ENCODE measurements at regions not wholly inside any gene's neighbourhood (a gene's known extent, or its start where the extent isn't known, plus 50 kb on each side); places are given as distances from the start of the nearest gene placed in this dataset.

DNA sequence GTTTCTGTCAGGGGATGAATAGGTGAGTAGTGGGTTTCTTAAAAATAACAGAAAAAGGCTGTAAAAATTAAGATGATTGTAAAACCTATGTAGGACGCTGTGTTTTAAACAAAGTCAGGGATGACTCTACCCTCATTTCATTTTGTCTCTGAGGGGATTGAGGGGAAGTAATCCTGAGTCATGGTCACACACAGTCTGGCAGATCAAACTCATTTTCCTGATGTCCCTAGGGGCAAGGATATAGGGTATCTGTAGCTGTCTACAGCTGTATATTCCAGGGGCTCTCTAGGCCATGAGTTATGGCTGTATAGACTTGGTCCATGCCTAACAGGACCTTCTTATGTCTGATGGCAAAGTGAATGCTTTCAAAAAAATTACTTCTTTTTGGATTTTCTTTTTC lies 421.1 kb downstream of the PDCD6IP start:
- H3K4me3 ChIP-seq (ENCODE audit: low read depth, low read length) = no peak overlapping the region
- no peak for DNase-seq (ENCODE audit: low read depth)
- TF ChIP-seq, protein P1, sequence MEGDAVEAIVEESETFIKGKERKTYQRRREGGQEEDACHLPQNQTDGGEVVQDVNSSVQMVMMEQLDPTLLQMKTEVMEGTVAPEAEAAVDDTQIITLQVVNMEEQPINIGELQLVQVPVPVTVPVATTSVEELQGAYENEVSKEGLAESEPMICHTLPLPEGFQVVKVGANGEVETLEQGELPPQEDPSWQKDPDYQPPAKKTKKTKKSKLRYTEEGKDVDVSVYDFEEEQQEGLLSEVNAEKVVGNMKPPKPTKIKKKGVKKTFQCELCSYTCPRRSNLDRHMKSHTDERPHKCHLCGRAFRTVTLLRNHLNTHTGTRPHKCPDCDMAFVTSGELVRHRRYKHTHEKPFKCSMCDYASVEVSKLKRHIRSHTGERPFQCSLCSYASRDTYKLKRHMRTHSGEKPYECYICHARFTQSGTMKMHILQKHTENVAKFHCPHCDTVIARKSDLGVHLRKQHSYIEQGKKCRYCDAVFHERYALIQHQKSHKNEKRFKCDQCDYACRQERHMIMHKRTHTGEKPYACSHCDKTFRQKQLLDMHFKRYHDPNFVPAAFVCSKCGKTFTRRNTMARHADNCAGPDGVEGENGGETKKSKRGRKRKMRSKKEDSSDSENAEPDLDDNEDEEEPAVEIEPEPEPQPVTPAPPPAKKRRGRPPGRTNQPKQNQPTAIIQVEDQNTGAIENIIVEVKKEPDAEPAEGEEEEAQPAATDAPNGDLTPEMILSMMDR (conservative IDR thresholded peaks at IDR 0.05; ENCODE audit: low read depth, low read length) = no peak

DNA sequence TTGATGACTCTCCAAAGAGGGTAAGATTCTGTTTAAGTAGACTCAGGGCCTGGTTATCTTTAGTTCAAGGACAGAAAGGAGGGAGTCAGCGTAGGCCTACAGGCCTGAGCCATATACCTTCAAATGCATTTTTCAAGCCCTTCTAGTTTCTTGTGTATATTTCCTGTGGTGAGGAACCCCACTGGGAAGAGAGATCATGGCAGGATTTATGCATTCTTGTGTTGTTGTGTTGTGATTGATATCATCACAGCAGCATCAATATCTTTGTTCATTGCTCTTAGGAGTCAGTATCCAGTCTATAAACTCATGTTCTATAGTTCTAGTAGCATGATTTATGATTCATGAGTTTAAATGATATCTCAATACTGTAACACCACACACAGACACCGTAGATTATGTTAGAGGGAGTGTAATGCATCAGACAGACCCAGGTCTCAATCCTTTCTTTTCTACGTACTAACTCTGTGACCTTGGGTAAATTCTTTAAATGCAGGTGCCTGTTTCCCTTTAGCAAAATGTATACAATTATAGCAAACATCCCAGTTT lies 427.5 kb downstream of the PDCD6IP start:
- H3K4me3 ChIP-seq (ENCODE audit: low read depth, low read length) = no peak overlapping the region

DNA sequence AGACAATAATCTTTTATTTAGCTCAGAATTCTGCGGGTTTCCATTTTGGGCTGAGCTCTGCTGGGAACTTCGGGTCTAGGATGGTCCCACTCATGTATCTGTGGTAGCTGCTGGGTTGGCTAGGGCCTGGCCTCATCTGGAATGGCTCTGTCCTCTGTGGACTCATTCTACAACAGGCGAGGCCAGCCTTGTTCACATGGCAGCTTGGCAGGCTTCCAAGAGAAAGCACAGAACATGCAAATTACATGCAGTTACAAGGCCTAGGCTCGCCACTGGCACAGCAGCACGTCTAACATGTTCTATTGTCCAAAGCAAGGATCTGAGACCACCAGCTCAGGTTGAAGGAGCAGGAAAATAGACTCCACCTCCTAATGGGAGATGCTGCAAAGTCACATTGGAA lies 431.4 kb downstream of the PDCD6IP start:
- H3K4me3 ChIP-seq (ENCODE audit: low read depth, low read length) = no peak overlapping the region
- no peak for DNase-seq (ENCODE audit: low read depth)
- TF ChIP-seq, protein P1 (conservative IDR thresholded peaks at IDR 0.05; ENCODE audit: low read depth, low read length) = no peak

More for the DNA sequence above, 427.5 kb downstream of the PDCD6IP start:
- TF ChIP-seq, protein P1 (conservative IDR thresholded peaks at IDR 0.05; ENCODE audit: low read depth, low read length) = no peak
- peak; percentile 56 for DNase-seq (ENCODE audit: low read depth)

DNA sequence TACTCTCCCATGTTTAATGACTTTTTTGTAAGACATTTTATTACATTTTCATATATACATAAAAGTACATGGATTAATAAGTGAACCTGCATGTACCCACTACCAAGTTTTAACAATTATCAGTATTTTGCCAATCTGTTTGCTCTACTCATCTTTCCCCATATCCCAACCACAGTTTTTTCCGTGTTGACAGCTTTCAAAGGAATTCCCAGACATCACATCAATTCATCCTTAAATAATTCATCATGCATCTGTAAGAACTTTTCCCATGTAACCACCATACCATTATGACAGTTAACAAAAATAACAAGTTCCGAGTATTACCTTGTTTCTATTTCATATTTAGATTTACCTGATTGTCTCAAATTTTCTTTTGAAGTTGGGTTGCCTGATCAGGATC lies 436.7 kb downstream of the PDCD6IP start:
- TF ChIP-seq, protein P1 (conservative IDR thresholded peaks at IDR 0.05; ENCODE audit: low read depth, low read length) = no peak
- no peak overlapping the region for H3K4me3 ChIP-seq (ENCODE audit: low read depth, low read length)

DNA sequence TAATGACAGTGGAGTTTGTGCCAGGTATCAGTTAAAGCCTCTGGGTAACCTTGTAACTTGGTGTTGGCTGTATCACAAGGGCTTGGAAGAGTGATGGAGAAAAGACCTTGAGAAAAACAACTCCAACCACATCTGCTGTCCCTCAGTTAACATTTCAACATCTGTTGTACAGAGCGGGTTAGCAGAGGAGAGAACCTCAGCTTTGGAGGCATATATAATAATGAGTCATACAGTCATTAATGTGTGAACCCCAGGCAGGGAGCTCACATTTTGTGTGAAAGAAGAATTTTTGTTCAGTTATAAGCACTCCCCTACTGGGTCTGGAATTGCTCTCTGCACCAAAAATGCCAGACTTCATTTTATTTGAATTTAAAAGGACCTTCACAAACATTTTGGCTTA lies 439.5 kb downstream of the PDCD6IP start:
- TF ChIP-seq, protein P1 (conservative IDR thresholded peaks at IDR 0.05; ENCODE audit: low read depth, low read length) = no peak
- peak; percentile 90 for DNase-seq (ENCODE audit: low read depth)
- no peak overlapping the region for H3K4me3 ChIP-seq (ENCODE audit: low read depth, low read length)

More for the DNA sequence above, 436.7 kb downstream of the PDCD6IP start:
- no peak for DNase-seq (ENCODE audit: low read depth)

DNA sequence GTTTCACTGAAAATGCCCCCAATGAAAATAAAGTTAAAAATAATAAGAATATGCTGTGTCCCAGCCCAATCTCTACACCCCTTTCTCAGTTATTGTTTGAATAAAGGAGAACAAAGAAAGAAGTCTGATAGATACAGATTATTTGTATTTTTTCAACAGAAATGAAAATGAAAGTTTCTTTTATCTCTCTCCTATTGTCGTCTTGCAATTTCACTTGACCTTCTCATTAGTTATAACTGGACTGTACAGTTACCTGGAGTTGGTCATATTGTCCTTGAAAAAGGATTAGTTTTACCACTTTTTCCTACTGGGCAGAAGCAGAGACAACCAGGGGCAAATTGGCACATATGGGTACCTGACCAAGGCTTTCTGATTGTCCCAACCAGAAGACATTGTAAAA lies 440.0 kb downstream of the PDCD6IP start:
- TF ChIP-seq, protein P1 (conservative IDR thresholded peaks at IDR 0.05; ENCODE audit: low read depth, low read length) = no peak

DNA sequence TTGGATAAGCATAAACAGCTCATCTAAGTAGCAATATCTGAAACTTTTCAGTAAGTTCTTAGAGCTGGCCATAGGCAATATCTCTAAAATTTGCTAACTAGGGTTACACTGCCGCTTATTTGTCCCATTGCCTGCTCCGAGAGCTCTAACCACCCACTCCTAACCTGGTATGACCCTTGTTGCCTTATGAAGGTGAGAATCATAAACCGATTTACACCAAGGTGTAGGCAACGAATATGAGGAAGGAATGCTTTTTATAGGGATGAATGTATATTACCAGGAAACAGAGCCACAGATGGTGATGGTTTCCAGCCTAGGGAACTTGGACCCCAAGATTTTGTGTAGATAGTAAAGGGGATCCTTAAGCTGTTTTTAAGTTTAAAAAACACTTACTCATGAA lies 440.9 kb downstream of the PDCD6IP start:
- TF ChIP-seq, protein P1 (conservative IDR thresholded peaks at IDR 0.05; ENCODE audit: low read depth, low read length) = no peak
- no peak for DNase-seq (ENCODE audit: low read depth)
- H3K4me3 ChIP-seq (ENCODE audit: low read depth, low read length) = no peak overlapping the region

More for the DNA sequence above, 440.0 kb downstream of the PDCD6IP start:
- no peak for DNase-seq (ENCODE audit: low read depth)
- H3K4me3 ChIP-seq (ENCODE audit: low read depth, low read length) = no peak overlapping the region

Data from choroid plexus epithelial cell (primary cell).